HepG2 (cell line): ENCODE measurements at regions not wholly inside any gene's neighbourhood (a gene's known extent, or its start where the extent isn't known, plus 50 kb on each side); places are given as distances from the start of the nearest gene placed in this dataset.

Source experiments
- ATAC-seq: fragments of 200-7000 bp; cut with Tn5 transposase; 3 replicates; pipeline ENCODE4 v1.9.1; 2020; ENCODE audit warnings: mild to moderate bottlenecking, moderate library complexity
- BruUV-seq: library from RNA; stranded (reverse); fragments of 400-500 nt; replicated peaks from 2 replicates; lab custom pipeline; 2021; lab: Mats Ljungman, UMichigan
- CTCF ChIA-PET: fragments of 300-600 bp; formaldehyde crosslinking; extraction: SDS; loops from one replicate; lab custom pipeline; 2021; ENCODE audit warnings: low total read pairs, inconsistent platforms, low intra/inter-chr PET ratio; lab: Yijun Ruan, JAX
- POLR2A ChIA-PET: fragments of 350-600 bp; sonication (Branson Sonifier 250); formaldehyde crosslinking; loops from one replicate; lab custom pipeline; 2020; ENCODE audit warnings: antibody characterized with exemption, inconsistent platforms; lab: Yijun Ruan, JAX
- DNase-seq: peaks from one replicate; pipeline ENCODE4 v3.0.0-alpha.2; 2015; ENCODE audit warnings: low spot score
- FAIRE-seq: peaks from 3 replicates; lab custom pipeline; 2011; peaks lifted over from hg19 to GRCh38; lab: Jason Lieb, UNC
- H2AFZ ChIP-seq: one replicate; pipeline ENCODE4 v1.6.1; 2011; ENCODE audit warnings: low read length, inconsistent platforms
- H3K27ac ChIP-seq: fragments of 300-600 bp; 3 replicates; pipeline ENCODE4 v1.8.0; 2011; ENCODE audit warnings: mixed run types, mild to moderate bottlenecking, mixed read lengths, low read length, inconsistent platforms; ENCODE audit not compliant: insufficient read depth; ENCODE audit errors: extremely low read length
- H3K27me3 ChIP-seq, 2 experiments: fragments of 200-600 bp in 1 of 2; 2 replicates in 1 of 2; 3 replicates in 1 of 2; pipeline versions ENCODE4 v1.6.0 to v1.8.0; 2011; ENCODE audit warnings: low read length in 2 of 2, mild to moderate bottlenecking in 2 of 2, moderate library complexity in 2 of 2, inconsistent platforms in 1 of 2; ENCODE audit not compliant: insufficient read depth in 2 of 2, control insufficient read depth in 1 of 2
- H3K36me3 ChIP-seq, 2 experiments: fragments of 200-600 bp in 1 of 2; replicated peaks in 1 of 2; 2 replicates in 1 of 2; 3 replicates in 1 of 2; pipeline versions ENCODE4 v1.5.1 to v1.8.0; 2011; ENCODE audit warnings: low read length in 2 of 2, inconsistent platforms in 1 of 2; ENCODE audit not compliant: insufficient read depth in 2 of 2, control insufficient read depth in 1 of 2
- H3K4me1 ChIP-seq: 2 replicates; pipeline ENCODE4 v1.5.1; 2012; ENCODE audit warnings: low read length, inconsistent platforms; ENCODE audit not compliant: insufficient read depth
- H3K4me2 ChIP-seq: 2 replicates; pipeline ENCODE4 v1.6.0; 2011; ENCODE audit warnings: low read depth, low read length, inconsistent platforms
- H3K4me3 ChIP-seq, 3 experiments: fragments of 200-600 bp in 1 of 3; sonication (generic), shearing (Covaris generic) in 1 of 3; replicated peaks in 1 of 3; 2 replicates each; pipeline ENCODE4 v1.5.1; 2011 to 2016; ENCODE audit warnings: low read length in 3 of 3, inconsistent platforms in 2 of 3, low read depth in 2 of 3, mild to moderate bottlenecking in 2 of 3, control low read depth in 1 of 3, mixed read lengths in 1 of 3; ENCODE audit not compliant: insufficient read depth in 1 of 3
- H3K79me2 ChIP-seq: one replicate; pipeline ENCODE4 v1.6.1; 2011; ENCODE audit warnings: low read length, inconsistent platforms; ENCODE audit not compliant: insufficient read depth
- H3K9ac ChIP-seq: 2 replicates; pipeline ENCODE4 v1.6.0; 2011; ENCODE audit warnings: mild to moderate bottlenecking, low read depth, low read length, inconsistent platforms; ENCODE audit not compliant: insufficient read depth
- H3K9me3 ChIP-seq: 2 replicates; pipeline ENCODE4 v1.5.1; 2012; ENCODE audit warnings: mild to moderate bottlenecking, low read length
- H4K20me1 ChIP-seq: 2 replicates; pipeline ENCODE4 v1.6.0; 2011; ENCODE audit warnings: inconsistent platforms, mild to moderate bottlenecking, low read length, moderate library complexity; ENCODE audit not compliant: insufficient read depth
- DZIP1 ChIP-seq: sonication (generic); formaldehyde crosslinking; IDR thresholded peaks from 2 replicates; pipeline ENCODE4 v1.5.0; 2020; ENCODE audit warnings: mild to moderate bottlenecking, missing genetic modification reagents
- HNRNPK ChIP-seq: fragments of 200-400 bp; formaldehyde crosslinking; IDR thresholded peaks from 2 replicates; pipeline ENCODE4 v1.6.1; 2018; ENCODE audit warnings: low read length, low read depth, moderate library complexity, mild to moderate bottlenecking; ENCODE audit not compliant: poor library complexity, severe bottlenecking
- ZNF142 ChIP-seq: sonication (generic); formaldehyde crosslinking; IDR thresholded peaks from 2 replicates; pipeline ENCODE4 v1.4.0; 2020; ENCODE audit warnings: missing genetic modification reagents
- ZSCAN21 ChIP-seq: sonication (generic); formaldehyde crosslinking; IDR thresholded peaks from 2 replicates; pipeline ENCODE4 v1.8.0; 2022; ENCODE audit warnings: mild to moderate bottlenecking, missing genetic modification reagents, moderate library complexity, borderline replicate concordance
- WGBS: methylation state at CpG from one replicate; pipeline ENCODE4 v1.1.6; 2017; ENCODE audit warnings: low lambda C conversion rate; 5-methylcytosine and 5-hydroxymethylcytosine counted together
- in situ Hi-C: cut with HindIII; loops from 2 replicates; pipeline ENCODE4 v1.10.0; 2017; ENCODE audit warnings: low pct_unique_long_range_greater_than_20kb; ENCODE audit not compliant: extremely low pct_ligation_motif_present
- intact Hi-C: fragments of 100-400 bp; cut with micrococcal nuclease; formaldehyde crosslinking; loops from one replicate; pipeline ENCODE4 v1.10.0; 2022; ENCODE audit not compliant: unreplicated experiment

GRCh38 chr20:46804126-46804525, 90.5 kb upstream of the EYA2 start:
- POLR2A ChIA-PET, result no interaction called here
- peak; percentile 62 for TF ChIP-seq HNRNPK
- TF ChIP-seq DZIP1 (CRISPR knock-in tag), result no peak
- no peak for TF ChIP-seq ZSCAN21
- TF ChIP-seq, all 625 proteins: peak for 1
- no peaks in the 10 kb centered on the region; the same call in 1 of the 2 replicates for H4K20me1 ChIP-seq
- FAIRE-seq (no peak), ATAC-seq (no peak), DNase-seq (no peak)
- H3K4me2 ChIP-seq, result no peak overlapping the region
- H2AFZ ChIP-seq, result no peak overlapping the region
- intact Hi-C loops (no loop called here), in situ Hi-C loops (no loop called here)
- CTCF ChIA-PET, result no interaction called here
- H3K36me3 ChIP-seq, result no peaks in the 10 kb centered on the region
- no peak overlapping the region for H3K27ac ChIP-seq
- H3K9me3 ChIP-seq, result no peaks in the 10 kb centered on the region
- H3K27me3 ChIP-seq, result peaks cover 8 to 66% of the 10 kb centered on the region in 2 experiments
- no peaks in the 10 kb centered on the region for H3K4me1 ChIP-seq
- no peaks in the 10 kb centered on the region for H3K79me2 ChIP-seq
- WGBS, result 21% methylated on average over 3 of the region's 3 CpGs
- no peak overlapping the region for H3K4me3 ChIP-seq
- BruUV-seq, result no TSS peak
- H3K9ac ChIP-seq, result no peak overlapping the region

GRCh38 chr20:46805836-46806235, 88.8 kb upstream of the EYA2 start:
- POLR2A ChIA-PET, result no interaction called here
- no TSS peak for BruUV-seq
- Histone ChIP-seq H3K9ac (no peak overlapping the region), H3K4me2 (no peak overlapping the region), H3K4me3 (no peak overlapping the region), H3K4me1 (no peaks in the 10 kb centered on the region), H3K27ac (no peak overlapping the region), H3K36me3 (no peaks in the 10 kb centered on the region), H2AFZ (no peak overlapping the region), H3K79me2 (no peaks in the 10 kb centered on the region), H3K27me3 (peaks cover 4 to 69% of the 10 kb centered on the region in 2 experiments), H3K9me3 (no peaks in the 10 kb centered on the region), H4K20me1 (no peaks in the 10 kb centered on the region; the same call in 1 of the 2 replicates)
- 49% methylated on average over 9 of the region's 9 CpGs for WGBS
- no peak for DNase-seq
- intact Hi-C loops, result no loop called here
- in situ Hi-C loops, result no loop called here
- FAIRE-seq, result no peak
- CTCF ChIA-PET, result no interaction called here
- ATAC-seq, result no peak
- TF ChIP-seq ZNF142, result no peak
